ENCODE measurements at regions not wholly inside any gene's neighbourhood (a gene's known extent, or its start where the extent isn't known, plus 50 kb on each side); places are given as distances from the start of the nearest gene placed in this dataset.

GRCh38 chr6:137692806-137693205 lies 174.3 kb upstream of the TNFAIP3 start:
- Histone ChIP-seq H3K9ac (ENCODE audit: low read length) (no peak overlapping the region), H2AFZ (ENCODE audit: insufficient read depth, low read depth, low read length, poor library complexity, severe bottlenecking) (no peak overlapping the region), H4K20me1 (ENCODE audit: control insufficient read depth, insufficient read depth, low read length, poor library complexity, severe bottlenecking) (no peaks in the 10 kb centered on the region), H3K4me2 (replicated peaks; ENCODE audit: low read depth, low read length, poor library complexity, severe bottlenecking) (no peak overlapping the region), H3K79me2 (ENCODE audit: control insufficient read depth, insufficient read depth, low read length) (no peaks in the 10 kb centered on the region), H3K4me3 (ENCODE audit: control extremely low read depth in 1 of 5, extremely low read depth in 1 of 5, insufficient read depth in 1 of 5, low read depth in 2 of 5, low read length in 4 of 5) (no peak overlapping the region), H3K27ac (ENCODE audit: low read length in 2 of 2) (no peak overlapping the region), H3K36me3 (replicated peaks in 1 of 2; ENCODE audit: control extremely low read depth in 1 of 2, control insufficient read depth in 1 of 2, extremely low read depth in 1 of 2, insufficient read depth in 2 of 2, low read length in 1 of 2) (no peaks in the 10 kb centered on the region), H3K4me1 (ENCODE audit: control insufficient read depth in 2 of 2, insufficient read depth in 2 of 2, low read length in 2 of 2) (no peaks in the 10 kb centered on the region), H3K9me3 (ENCODE audit: control extremely low read depth in 1 of 3, control insufficient read depth in 2 of 3, insufficient read depth in 1 of 3, low read length in 2 of 3) (no peaks in the 10 kb centered on the region), H3K27me3 (replicated peaks in 1 of 4; ENCODE audit: control extremely low read depth in 1 of 4, control insufficient read depth in 3 of 4, insufficient read depth in 4 of 4, low read length in 3 of 4) (no peaks in the 10 kb centered on the region)
- Mint-ChIP-seq H3K4me1 (no peaks in the 10 kb centered on the region), H3K27ac (no peak overlapping the region), H3K27me3 (peaks cover 8% of the 10 kb centered on the region), H3K9me3 (ENCODE audit: insufficient read depth) (no peaks in the 10 kb centered on the region), H3K4me3 (no peak overlapping the region)
- ChIA-PET CTCF (no interaction called here), POLR2A (no interaction called here)
- DNase-seq (no peak), ATAC-seq (ENCODE audit: low read depth) (no peak)
- no peak for TF ChIP-seq EZH2 (IDR thresholded peaks at IDR 0.05; ENCODE audit: borderline replicate concordance, insufficient read depth, low read depth, low read length, poor library complexity, severe bottlenecking)
- no peak for TF ChIP-seq CTCF (IDR thresholded peaks at IDR 0.05)
- intact Hi-C loops (cut with micrococcal nuclease) = no loop called here

GRCh38 chr6:137693711-137694110 lies 173.3 kb upstream of the TNFAIP3 start:
- no peak overlapping the region for H3K4me2 ChIP-seq (replicated peaks; ENCODE audit: low read depth, low read length, poor library complexity, severe bottlenecking)
- DNase-seq = no peak
- no peaks in the 10 kb centered on the region for H3K79me2 ChIP-seq (ENCODE audit: control insufficient read depth, insufficient read depth, low read length)
- H3K4me1 Mint-ChIP-seq = peaks cover 4% of the 10 kb centered on the region
- ATAC-seq (ENCODE audit: low read depth) = no peak
- no peak overlapping the region for H3K27ac Mint-ChIP-seq
- no peak overlapping the region for H3K9ac ChIP-seq (ENCODE audit: low read length)
- H3K4me3 Mint-ChIP-seq = no peak overlapping the region
- no peaks in the 10 kb centered on the region for H4K20me1 ChIP-seq (ENCODE audit: control insufficient read depth, insufficient read depth, low read length, poor library complexity, severe bottlenecking)
- CTCF ChIA-PET = interaction anchor here (1.3 kb wide), 1 partner anchor 11 kb away, joined by 4 read pairs; no protein-coding TSS in a partner anchor
- H3K9me3 ChIP-seq (ENCODE audit: control extremely low read depth in 1 of 3, control insufficient read depth in 2 of 3, insufficient read depth in 1 of 3, low read length in 2 of 3) = no peaks in the 10 kb centered on the region
- no peaks in the 10 kb centered on the region for H3K27me3 ChIP-seq (replicated peaks in 1 of 4; ENCODE audit: control extremely low read depth in 1 of 4, control insufficient read depth in 3 of 4, insufficient read depth in 4 of 4, low read length in 3 of 4)
- no peak overlapping the region for H3K4me3 ChIP-seq (ENCODE audit: control extremely low read depth in 1 of 5, extremely low read depth in 1 of 5, insufficient read depth in 1 of 5, low read depth in 2 of 5, low read length in 4 of 5)
- no peaks in the 10 kb centered on the region for H3K36me3 ChIP-seq (replicated peaks in 1 of 2; ENCODE audit: control extremely low read depth in 1 of 2, control insufficient read depth in 1 of 2, extremely low read depth in 1 of 2, insufficient read depth in 2 of 2, low read length in 1 of 2)
- intact Hi-C loops (cut with micrococcal nuclease) = no loop called here
- POLR2A ChIA-PET = no interaction called here
- no CpG with 5 or more reads among the region's 1 CpG for WGBS (ENCODE audit: insufficient coverage)
- TF ChIP-seq CTCF (IDR thresholded peaks at IDR 0.05) = no peak
- TF ChIP-seq EZH2 (IDR thresholded peaks at IDR 0.05; ENCODE audit: borderline replicate concordance, insufficient read depth, low read depth, low read length, poor library complexity, severe bottlenecking) = no peak
- no peak overlapping the region for H3K27ac ChIP-seq (ENCODE audit: low read length in 2 of 2)
- peaks cover 4% of the 10 kb centered on the region in 2 donors for H3K4me1 ChIP-seq (ENCODE audit: control insufficient read depth in 2 of 2, insufficient read depth in 2 of 2, low read length in 2 of 2)
- no peak overlapping the region for H2AFZ ChIP-seq (ENCODE audit: insufficient read depth, low read depth, low read length, poor library complexity, severe bottlenecking)
- H3K9me3 Mint-ChIP-seq (ENCODE audit: insufficient read depth) = no peaks in the 10 kb centered on the region
- H3K27me3 Mint-ChIP-seq = peaks cover 8% of the 10 kb centered on the region
